HT1080 (cell line): ENCODE measurements at regions not wholly inside any gene's neighbourhood (a gene's known extent, or its start where the extent isn't known, plus 50 kb on each side); places are given as distances from the start of the nearest gene placed in this dataset. TPM values are rescaled to one million over a fixed set of nuclear protein-coding genes. Genes with fewer than 3 reads are reported as not detected.

Experiments used
- DNase-seq: peaks from one replicate; pipeline ENCODE4 v3.0.0-alpha.2; 2015; ENCODE audit warnings: low read depth
- small RNA-seq: library from RNA; depleted of rRNA; stranded (forward); fragments of <200 nt; gene quantifications from one replicate; pipeline ENCODE3, GENCODE V24; 2014

GRCh38 chr1:192059407-192059806 lies 98.9 kb upstream of the RGS18 start:
- DNase-seq = no peak

GRCh38 chr1:192061556-192061955 lies 96.7 kb upstream of the RGS18 start:
- DNase-seq = no peak

DNA sequence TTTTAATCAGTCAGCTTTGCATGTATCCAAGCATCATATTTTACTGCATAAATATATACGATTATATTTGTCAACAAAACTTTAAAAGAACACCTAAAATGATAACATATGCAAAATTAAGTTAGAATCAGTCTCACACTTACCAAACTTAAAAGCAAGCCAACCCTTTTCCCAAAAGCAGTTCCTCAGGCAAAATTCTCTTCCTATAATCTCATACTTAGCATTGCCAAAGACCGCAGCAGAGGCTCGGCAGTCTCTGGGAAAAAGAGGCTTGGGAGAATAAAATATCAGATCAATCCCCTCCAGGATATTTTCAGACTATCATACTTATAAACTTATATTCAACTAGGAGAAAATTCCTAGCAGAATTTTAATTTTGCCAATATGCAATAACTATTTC lies 93.2 kb upstream of the RGS18 start:
- no peak for DNase-seq

DNA sequence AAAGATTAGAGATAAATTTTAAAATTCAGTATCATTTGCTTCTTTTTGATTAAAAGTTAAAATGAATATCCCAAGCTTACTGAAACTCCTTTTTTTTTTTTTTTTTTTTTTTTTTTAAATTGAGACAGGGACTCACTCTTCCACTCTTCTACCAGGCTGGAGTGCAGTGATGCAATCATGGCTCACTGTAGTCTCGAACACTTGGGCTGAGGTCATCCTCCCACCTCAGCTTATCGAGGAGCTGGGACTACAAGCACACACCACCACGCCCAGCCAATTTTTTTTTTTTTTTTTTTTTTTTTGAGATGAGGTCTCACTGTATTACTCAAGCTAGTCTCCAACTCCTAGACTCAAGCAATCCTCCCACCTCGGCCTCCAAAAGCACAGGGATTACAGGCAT lies 92.1 kb upstream of the RGS18 start:
- peak; percentile 57 for DNase-seq

DNA sequence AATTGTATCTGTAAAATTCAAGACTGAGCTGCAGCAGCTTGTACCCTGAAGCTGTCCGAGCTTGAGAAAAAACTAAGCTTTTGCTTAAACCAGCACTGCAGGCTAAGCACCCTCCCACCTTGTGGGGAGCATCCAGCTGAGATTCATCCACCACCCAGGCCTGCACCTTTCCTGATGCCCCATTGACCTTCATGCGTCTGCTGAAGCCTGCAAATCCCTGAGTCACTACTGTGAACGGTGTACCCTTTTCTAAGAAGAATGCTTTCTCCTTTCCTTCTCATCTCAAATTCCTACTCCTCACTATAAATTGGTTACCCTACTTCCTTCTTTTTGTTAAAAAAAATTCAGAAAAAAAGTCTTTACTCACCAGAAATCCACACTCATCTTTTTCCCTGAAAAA lies 90.9 kb upstream of the RGS18 start:
- no peak for DNase-seq

GRCh38 chr1:192070213-192070612 lies 88.0 kb upstream of the RGS18 start:
- DNase-seq = no peak

- no peak for DNase-seq
These were observed 77.6 kb upstream of the RGS18 start for GRCh38 chr1:192080684-192081083.

GRCh38 chr1:192081359-192081758 lies 76.9 kb upstream of the RGS18 start:
- DNase-seq = no peak

DNA sequence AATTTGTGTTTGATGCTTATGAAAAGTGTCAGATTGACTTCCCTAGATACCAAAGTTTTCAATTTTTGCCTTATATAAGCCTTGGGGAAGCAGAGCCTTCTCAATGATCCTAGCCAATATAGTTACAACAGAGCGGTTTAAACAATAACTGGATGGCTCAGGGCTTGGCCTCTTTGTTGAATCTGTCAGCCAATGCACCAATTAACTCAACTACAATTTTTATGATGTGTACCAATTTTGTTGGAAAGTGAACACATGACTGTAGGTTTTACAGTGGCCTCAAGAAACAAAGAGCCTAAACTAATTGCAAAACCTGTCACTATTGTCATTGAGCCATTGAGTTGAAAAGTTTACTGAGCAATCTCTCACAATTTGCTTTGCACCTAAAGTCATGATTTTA lies 71.6 kb upstream of the RGS18 start:
- DNase-seq = no peak

DNA sequence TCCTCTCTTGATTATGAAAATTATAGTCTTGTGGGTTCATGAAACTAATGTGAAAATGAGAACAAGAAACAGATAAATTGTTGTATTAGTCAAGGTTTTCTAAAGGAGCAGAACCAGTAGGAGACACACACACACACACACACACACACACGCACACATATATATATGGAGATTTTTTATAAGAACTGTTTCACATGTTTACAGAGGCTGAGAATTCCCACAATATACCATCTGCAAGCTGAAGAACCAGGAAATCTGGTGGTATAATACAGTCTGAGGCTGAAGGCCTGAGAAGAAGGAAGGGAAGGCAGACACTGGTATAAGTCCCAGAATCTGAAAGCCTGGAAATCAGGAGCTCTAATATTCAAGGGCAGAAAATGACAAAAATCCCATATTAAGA lies 70.9 kb upstream of the RGS18 start:
- no peak for DNase-seq

GRCh38 chr1:192088496-192088895 lies 69.8 kb upstream of the RGS18 start:
- no peak for DNase-seq

- DNase-seq = no peak
These were observed 60.3 kb upstream of the RGS18 start for GRCh38 chr1:192098001-192098400.

DNA sequence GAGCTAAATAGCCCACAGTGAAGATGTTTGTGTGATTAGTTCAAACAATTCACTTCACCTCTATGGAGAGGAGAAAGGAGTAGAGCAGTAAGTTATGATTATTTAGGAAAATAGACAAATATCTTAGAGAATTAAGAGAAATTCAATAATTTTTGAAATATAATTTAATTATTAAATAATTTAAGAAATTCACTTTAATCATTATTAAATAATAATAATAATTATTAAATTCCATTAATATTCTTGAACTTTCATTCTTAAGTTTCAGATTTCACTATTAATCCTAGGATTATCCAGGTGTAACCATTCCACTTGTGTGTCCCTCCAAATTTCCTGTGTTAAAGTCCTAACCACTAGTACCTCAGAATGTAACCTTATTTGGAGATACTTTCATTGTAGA lies 58.9 kb upstream of the RGS18 start:
- DNase-seq = no peak

GRCh38 chr1:192100686-192101468 lies 57.4 kb upstream of the RGS18 start:
- no peak for DNase-seq

DNA sequence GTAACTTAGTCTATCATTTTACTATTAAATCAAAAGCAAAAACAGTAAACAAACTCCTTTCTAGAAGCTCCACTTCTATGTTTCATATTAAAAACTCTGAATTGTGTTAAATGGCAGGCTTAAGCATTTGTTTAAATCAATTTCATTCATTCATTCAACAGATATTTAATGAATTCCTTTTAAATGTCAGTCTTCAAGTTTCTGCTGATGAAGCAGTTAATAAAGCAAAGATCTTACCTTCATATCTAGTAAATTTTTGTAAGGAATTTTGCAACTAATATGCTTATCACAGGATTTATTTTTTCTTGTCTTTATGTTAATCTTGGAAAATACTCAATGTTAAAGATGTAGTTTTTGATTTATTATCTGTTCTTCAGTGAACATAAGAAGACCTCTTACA lies 54.1 kb upstream of the RGS18 start:
- DNase-seq = no peak

DNA sequence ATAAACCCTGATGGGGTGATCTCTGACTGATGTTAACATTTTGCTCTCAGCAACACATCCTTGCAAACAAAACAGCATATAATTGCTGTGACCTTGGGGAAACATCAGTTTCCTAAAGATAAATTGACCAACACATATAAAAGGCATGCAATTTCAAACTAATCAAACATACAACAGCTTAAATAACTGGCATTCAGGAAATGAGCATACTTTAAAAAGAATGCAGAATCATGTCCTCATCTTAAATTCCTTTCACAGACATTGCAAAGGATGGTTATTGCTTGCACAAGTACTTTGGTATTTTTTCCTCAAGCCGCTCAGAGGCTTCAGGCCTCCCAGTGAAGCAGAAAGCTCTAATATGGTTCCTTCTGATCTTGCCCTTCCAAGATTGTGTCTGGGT lies 53.4 kb upstream of the RGS18 start:
- peak; percentile 42 for DNase-seq

GRCh38 chr1:192108161-192108560 lies 50.1 kb upstream of the RGS18 start:
- DNase-seq = no peak

Small RNA genes in the stretch of these regions (small RNA-seq; reads per million reads assigned to genes)
- gene AL139135.1 = not detected
- not detected for gene AL713866.2
